Hepatocyte (in vitro differentiated cells): ENCODE measurements at regions not wholly inside any gene's neighbourhood (a gene's known extent, or its start where the extent isn't known, plus 50 kb on each side); places are given as distances from the start of the nearest gene placed in this dataset.
"Not testable (repeated sequence)": the region's sequence is repeated elsewhere in the genome, so short reads cannot be mapped to it uniquely, and the experiment has no call there.

ENCODE experiments used
- DNase-seq: peaks from one replicate; pipeline ENCODE4 v3.0.0-alpha.2; 2016; ENCODE audit warnings: low spot score
- H2AFZ ChIP-seq: fragments of 200-600 bp; sonication (generic); 2 replicates; pipeline ENCODE4 v1.6.0; 2016; ENCODE audit warnings: antibody characterized with exemption, mild to moderate bottlenecking
- H3K27ac ChIP-seq: fragments of 200-600 bp; sonication (generic); 2 replicates; pipeline ENCODE4 v1.5.1; 2016; ENCODE audit warnings: mild to moderate bottlenecking
- H3K27me3 ChIP-seq: fragments of 200-600 bp; sonication (generic); 2 replicates; pipeline ENCODE4 v1.6.1; 2016
- H3K36me3 ChIP-seq: fragments of 200-600 bp; sonication (generic); replicated peaks from 2 replicates; pipeline ENCODE4 v1.5.1; 2016; ENCODE audit warnings: low read depth; ENCODE audit not compliant: insufficient read depth
- H3K4me1 ChIP-seq: fragments of 200-600 bp; sonication (generic); 2 replicates; pipeline ENCODE4 v1.5.1; 2016; ENCODE audit warnings: mild to moderate bottlenecking, moderate library complexity; ENCODE audit not compliant: insufficient read depth
- H3K4me2 ChIP-seq: fragments of 200-600 bp; sonication (generic); 2 replicates; pipeline ENCODE4 v1.6.0; 2016
- H3K4me3 ChIP-seq: fragments of 200-600 bp; sonication (generic); 2 replicates; pipeline ENCODE4 v1.5.1; 2016; ENCODE audit warnings: mild to moderate bottlenecking
- H3K79me2 ChIP-seq: fragments of 200-600 bp; sonication (generic); 2 replicates; pipeline ENCODE4 v1.6.0; 2017; ENCODE audit warnings: mild to moderate bottlenecking
- H3K9me2 ChIP-seq: fragments of 200-600 bp; sonication (generic); replicated peaks from 2 replicates; pipeline ENCODE4 v1.6.0; 2017; ENCODE audit warnings: mild to moderate bottlenecking; ENCODE audit not compliant: insufficient read depth
- H3K9me3 ChIP-seq: fragments of 200-600 bp; sonication (generic); 2 replicates; pipeline ENCODE4 v1.5.1; 2016; ENCODE audit warnings: low read depth, mild to moderate bottlenecking
- H4K20me1 ChIP-seq: fragments of 200-600 bp; sonication (generic); 2 replicates; pipeline ENCODE4 v1.6.0; 2016; ENCODE audit warnings: mild to moderate bottlenecking; ENCODE audit not compliant: insufficient read depth, poor library complexity, severe bottlenecking
- CTCF ChIP-seq: fragments of 200-600 bp; sonication (generic); IDR thresholded peaks from 2 replicates; pipeline ENCODE4 v1.5.1; 2016; ENCODE audit warnings: antibody characterized with exemption, mild to moderate bottlenecking; ENCODE audit not compliant: poor library complexity
- EZH2 ChIP-seq: fragments of 200-600 bp; sonication (generic); IDR thresholded peaks from 2 replicates; pipeline ENCODE4 v1.6.1; 2016; ENCODE audit warnings: antibody characterized with exemption, mild to moderate bottlenecking, borderline replicate concordance
- EZH2phosphoT487 ChIP-seq: fragments of 200-600 bp; sonication (generic); IDR thresholded peaks from one replicate; pipeline ENCODE4 v1.6.1; 2018; ENCODE audit warnings: antibody characterized with exemption, mild to moderate bottlenecking, low read depth, moderate library complexity; ENCODE audit not compliant: unreplicated experiment, severe bottlenecking
- WGBS: methylation state at CpG from one replicate; pipeline ENCODE4 v1.1.6; 2016; ENCODE audit warnings: low lambda C conversion rate; ENCODE audit errors: missing lambda C conversion rate; 5-methylcytosine and 5-hydroxymethylcytosine counted together

GRCh38 chr15:79643393-79643792 is 211.3 kb downstream of the MINAR1 start:
- TF ChIP-seq CTCF (no peak), EZH2phosphoT487 (no peak), EZH2 (no peak)
- Histone ChIP-seq H3K4me2 (no peak overlapping the region), H3K79me2 (no peaks in the 10 kb centered on the region), H3K27ac (no peak overlapping the region), H3K27me3 (no peaks in the 10 kb centered on the region), H3K9me2 (no peaks in the 10 kb centered on the region), H3K4me3 (no peak overlapping the region), H3K4me1 (no peaks in the 10 kb centered on the region), H4K20me1 (no peaks in the 10 kb centered on the region), H3K36me3 (no peaks in the 10 kb centered on the region), H2AFZ (no peak overlapping the region), H3K9me3 (no peaks in the 10 kb centered on the region)
- no peak for DNase-seq

- Histone ChIP-seq H2AFZ (no peak overlapping the region), H3K4me2 (no peak overlapping the region), H3K9me2 (no peaks in the 10 kb centered on the region), H3K36me3 (no peaks in the 10 kb centered on the region), H3K9me3 (no peaks in the 10 kb centered on the region), H3K4me3 (no peak overlapping the region), H4K20me1 (no peaks in the 10 kb centered on the region), H3K27me3 (no peaks in the 10 kb centered on the region), H3K79me2 (no peaks in the 10 kb centered on the region), H3K27ac (no peak overlapping the region), H3K4me1 (no peaks in the 10 kb centered on the region)
- WGBS: 74% methylated on average over 2 of the region's 2 CpGs
- no peak for DNase-seq
- TF ChIP-seq EZH2phosphoT487 (no peak), EZH2 (no peak), CTCF (no peak)
These were observed 212.0 kb downstream of the MINAR1 start for GRCh38 chr15:79644091-79644490.

- not testable (repeated sequence) for H3K4me2 ChIP-seq, H4K20me1 ChIP-seq, H3K27me3 ChIP-seq, H3K4me1 ChIP-seq, H3K4me3 ChIP-seq, H3K36me3 ChIP-seq, H3K9me2 ChIP-seq, H3K27ac ChIP-seq, H2AFZ ChIP-seq, H3K9me3 ChIP-seq, DNase-seq, H3K79me2 ChIP-seq
These were observed 220.8 kb downstream of the MINAR1 start for GRCh38 chr15:79652972-79653371.

- Histone ChIP-seq H3K79me2 (no peaks in the 10 kb centered on the region), H3K9me2 (no peaks in the 10 kb centered on the region), H3K4me3 (no peak overlapping the region), H3K4me2 (no peak overlapping the region), H3K36me3 (no peaks in the 10 kb centered on the region), H3K4me1 (no peaks in the 10 kb centered on the region), H4K20me1 (no peaks in the 10 kb centered on the region), H3K9me3 (no peaks in the 10 kb centered on the region), H3K27me3 (no peaks in the 10 kb centered on the region), H2AFZ (no peak overlapping the region), H3K27ac (no peak overlapping the region)
- DNase-seq: no peak
- 64% methylated on average over 1 of the region's 1 CpG for WGBS
- no peak for TF ChIP-seq EZH2
- TF ChIP-seq EZH2phosphoT487: no peak
- no peak for TF ChIP-seq CTCF
These were observed 221.4 kb downstream of the MINAR1 start for GRCh38 chr15:79653533-79653932.
